Trophoblast cell (in vitro differentiated cells and primary cell): ENCODE measurements at regions not wholly inside any gene's neighbourhood (a gene's known extent, or its start where the extent isn't known, plus 50 kb on each side); places are given as distances from the start of the nearest gene placed in this dataset.

Experiments used
- DNase-seq, 2 donors: peaks; one replicate each; pipeline ENCODE4 v3.0.0-alpha.2; 2016
- H2AFZ ChIP-seq: 2 replicates; pipeline ENCODE4 v1.6.1; 2013; ENCODE audit warnings: low read length, moderate library complexity, mild to moderate bottlenecking; ENCODE audit not compliant: insufficient read depth, poor library complexity
- H2AK5ac ChIP-seq: 2 replicates; pipeline ENCODE4 v1.6.1; 2013; ENCODE audit warnings: mild to moderate bottlenecking, low read length
- H2BK120ac ChIP-seq: 2 replicates; pipeline ENCODE4 v1.6.1; 2013; ENCODE audit warnings: low read length, mild to moderate bottlenecking, moderate library complexity; ENCODE audit not compliant: insufficient read depth, poor library complexity
- H2BK12ac ChIP-seq: 2 replicates; pipeline ENCODE4 v1.6.1; 2013; ENCODE audit warnings: mild to moderate bottlenecking, low read length, moderate library complexity
- H2BK5ac ChIP-seq: 2 replicates; pipeline ENCODE4 v1.6.1; 2013; ENCODE audit warnings: low read length, low read depth, moderate library complexity, mild to moderate bottlenecking; ENCODE audit not compliant: poor library complexity
- H3K14ac ChIP-seq: 2 replicates; pipeline ENCODE4 v1.6.1; 2013; ENCODE audit warnings: mild to moderate bottlenecking, low read length
- H3K18ac ChIP-seq: 2 replicates; pipeline ENCODE4 v1.6.1; 2013; ENCODE audit warnings: mild to moderate bottlenecking, low read length
- H3K23ac ChIP-seq: 2 replicates; pipeline ENCODE4 v1.6.1; 2013; ENCODE audit warnings: low read length
- H3K27ac ChIP-seq: 2 replicates; pipeline ENCODE4 v1.5.1; 2013; ENCODE audit warnings: low read depth, mild to moderate bottlenecking, inconsistent platforms, low read length, moderate library complexity
- H3K27me3 ChIP-seq: 2 replicates; pipeline ENCODE4 v1.6.1; 2013; ENCODE audit warnings: inconsistent platforms, mild to moderate bottlenecking, low read length, moderate library complexity; ENCODE audit not compliant: insufficient read depth
- H3K36me3 ChIP-seq, 2 experiments: 1 replicate in 1 of 2; 2 replicates in 1 of 2; pipeline ENCODE4 v1.6.1; 2013; ENCODE audit warnings: low read length in 2 of 2, mild to moderate bottlenecking in 2 of 2, moderate library complexity in 1 of 2; ENCODE audit not compliant: insufficient read depth in 2 of 2, control insufficient read depth in 1 of 2
- H3K4ac ChIP-seq: 2 replicates; pipeline ENCODE4 v1.6.1; 2013; ENCODE audit warnings: low read depth, mild to moderate bottlenecking, low read length, moderate library complexity
- H3K4me1 ChIP-seq, 2 experiments: 1 replicate in 1 of 2; 2 replicates in 1 of 2; pipeline ENCODE4 v1.6.1; 2013; ENCODE audit warnings: low read length in 2 of 2, mild to moderate bottlenecking in 2 of 2, moderate library complexity in 1 of 2; ENCODE audit not compliant: insufficient read depth in 2 of 2, control insufficient read depth in 1 of 2
- H3K4me2 ChIP-seq: 2 replicates; pipeline ENCODE4 v1.6.1; 2013; ENCODE audit warnings: inconsistent platforms, mild to moderate bottlenecking, low read length, moderate library complexity
- H3K4me3 ChIP-seq: 2 replicates; pipeline ENCODE4 v1.5.1; 2013; ENCODE audit warnings: mild to moderate bottlenecking, low read depth, low read length, inconsistent platforms
- H3K79me1 ChIP-seq: one replicate; pipeline ENCODE4 v1.6.1; 2013; ENCODE audit warnings: low read length
- H3K79me2 ChIP-seq: 2 replicates; pipeline ENCODE4 v1.6.1; 2013; ENCODE audit warnings: low read length, mild to moderate bottlenecking; ENCODE audit not compliant: control insufficient read depth, insufficient read depth, poor library complexity
- H3K9ac ChIP-seq: 2 replicates; pipeline ENCODE4 v1.6.1; 2013; ENCODE audit warnings: mild to moderate bottlenecking, low read length
- H3K9me3 ChIP-seq: 2 replicates; pipeline ENCODE4 v1.6.1; 2013; ENCODE audit warnings: low read depth, mild to moderate bottlenecking, control low read depth, inconsistent platforms, low read length; ENCODE audit not compliant: insufficient read depth
- H4K12ac ChIP-seq: 2 replicates; pipeline ENCODE4 v1.6.1; 2013; ENCODE audit warnings: low read depth, mild to moderate bottlenecking, low read length, moderate library complexity
- H4K8ac ChIP-seq: 2 replicates; pipeline ENCODE4 v1.6.1; 2013; ENCODE audit warnings: low read depth, mild to moderate bottlenecking, low read length, moderate library complexity
- H4K91ac ChIP-seq: one replicate; pipeline ENCODE4 v1.6.1; 2013; ENCODE audit warnings: low read depth, mild to moderate bottlenecking, low read length, moderate library complexity
- whole genome bisulfite sequencing: extraction: QIAGEN DNeasy Blood & Tissue Kit; methylation state at CpG from one replicate; pipeline ENCODE4 v1.1.7; 2013; ENCODE audit warnings: missing lambda C conversion rate; ENCODE audit not compliant: insufficient read length, insufficient coverage; ENCODE audit errors: extremely low coverage; 5-methylcytosine and 5-hydroxymethylcytosine counted together

- no CpG with 5 or more reads among the region's 3 CpGs for WGBS
- H2AK5ac ChIP-seq, result no peak overlapping the region
- H3K9ac ChIP-seq, result no peak overlapping the region
- no peak overlapping the region for H3K14ac ChIP-seq
- peaks cover 2% of the 10 kb centered on the region in 2 experiments for H3K4me1 ChIP-seq
- H3K27me3 ChIP-seq, result no peaks in the 10 kb centered on the region
- H4K12ac ChIP-seq, result no peak overlapping the region
- H2BK120ac ChIP-seq, result no peak overlapping the region
- no peak overlapping the region for H2BK5ac ChIP-seq
- no peak overlapping the region for H3K23ac ChIP-seq
- no peak overlapping the region for H4K8ac ChIP-seq
- no peak overlapping the region for H3K4me3 ChIP-seq
- no peak overlapping the region for H2AFZ ChIP-seq
- no peak overlapping the region for H2BK12ac ChIP-seq
- H3K36me3 ChIP-seq, result no peaks in the 10 kb centered on the region
- no peak overlapping the region for H4K91ac ChIP-seq
- H3K9me3 ChIP-seq, result no peaks in the 10 kb centered on the region
- H3K79me1 ChIP-seq, result no peaks in the 10 kb centered on the region
- no peak overlapping the region for H3K27ac ChIP-seq
- H3K18ac ChIP-seq, result no peak overlapping the region
- no peak overlapping the region for H3K4me2 ChIP-seq
- DNase-seq, result no peak
- no peaks in the 10 kb centered on the region for H3K79me2 ChIP-seq
- H3K4ac ChIP-seq, result no peak overlapping the region
Measured at GRCh38 chr4:81954271-81954670, 419.5 kb downstream of the HNRNPD start.

GRCh38 chr4:81951891-81952455 lies 421.8 kb downstream of the HNRNPD start:
- Histone ChIP-seq H3K36me3 (no peaks in the 10 kb centered on the region), H4K91ac (no peak overlapping the region), H3K9ac (no peak overlapping the region), H2BK5ac (no peak overlapping the region), H3K4me2 (no peak overlapping the region), H3K79me2 (no peaks in the 10 kb centered on the region), H3K23ac (no peak overlapping the region), H3K79me1 (no peaks in the 10 kb centered on the region), H3K14ac (no peak overlapping the region), H3K9me3 (no peaks in the 10 kb centered on the region), H4K8ac (no peak overlapping the region), H3K4me3 (no peak overlapping the region), H3K4ac (no peak overlapping the region), H2AK5ac (no peak overlapping the region), H3K18ac (no peak overlapping the region), H2AFZ (no peak overlapping the region), H2BK12ac (no peak overlapping the region), H3K27me3 (no peaks in the 10 kb centered on the region), H3K4me1 (peaks cover 2% of the 10 kb centered on the region in 2 experiments), H3K27ac (no peak overlapping the region), H2BK120ac (no peak overlapping the region), H4K12ac (no peak overlapping the region)
- WGBS, result no CpG with 5 or more reads among the region's 3 CpGs
- no peak for DNase-seq

- no peaks in the 10 kb centered on the region for H3K79me1 ChIP-seq
- no peak for DNase-seq
- no peak overlapping the region for H2BK120ac ChIP-seq
- no peak overlapping the region for H3K9ac ChIP-seq
- H3K4me2 ChIP-seq, result no peak overlapping the region
- no peaks in the 10 kb centered on the region for H3K9me3 ChIP-seq
- no peak overlapping the region for H4K91ac ChIP-seq
- no CpG with 5 or more reads among the region's 4 CpGs for WGBS
- no peaks in the 10 kb centered on the region for H3K27me3 ChIP-seq
- H2AFZ ChIP-seq, result no peak overlapping the region
- H3K27ac ChIP-seq, result no peak overlapping the region
- H3K14ac ChIP-seq, result no peak overlapping the region
- H3K79me2 ChIP-seq, result no peaks in the 10 kb centered on the region
- no peak overlapping the region for H3K23ac ChIP-seq
- no peaks in the 10 kb centered on the region for H3K36me3 ChIP-seq
- no peak overlapping the region for H3K18ac ChIP-seq
- no peak overlapping the region for H4K8ac ChIP-seq
- H2BK5ac ChIP-seq, result no peak overlapping the region
- H3K4me3 ChIP-seq, result no peak overlapping the region
- no peak overlapping the region for H4K12ac ChIP-seq
- no peak overlapping the region for H2BK12ac ChIP-seq
- no peak overlapping the region for H2AK5ac ChIP-seq
- H3K4ac ChIP-seq, result no peak overlapping the region
- no peaks in the 10 kb centered on the region for H3K4me1 ChIP-seq
Measured at GRCh38 chr4:81946996-81947395, 426.8 kb downstream of the HNRNPD start.

GRCh38 chr4:81930506-81931238 lies 443.1 kb downstream of the HNRNPD start:
- no peak overlapping the region for H2AK5ac ChIP-seq
- no peaks in the 10 kb centered on the region for H3K27me3 ChIP-seq
- no peaks in the 10 kb centered on the region for H3K79me2 ChIP-seq
- no peak overlapping the region for H3K14ac ChIP-seq
- H4K91ac ChIP-seq, result no peak overlapping the region
- no peak overlapping the region for H3K27ac ChIP-seq
- no peak overlapping the region for H3K9ac ChIP-seq
- no peaks in the 10 kb centered on the region for H3K4me1 ChIP-seq
- no peaks in the 10 kb centered on the region for H3K36me3 ChIP-seq
- no peak overlapping the region for H2AFZ ChIP-seq
- DNase-seq, result no peak
- H3K9me3 ChIP-seq, result no peaks in the 10 kb centered on the region
- H3K18ac ChIP-seq, result no peak overlapping the region
- no peaks in the 10 kb centered on the region for H3K79me1 ChIP-seq
- no CpG with 5 or more reads among the region's 3 CpGs for WGBS
- H3K23ac ChIP-seq, result no peak overlapping the region
- H3K4me2 ChIP-seq, result no peak overlapping the region
- no peak overlapping the region for H4K12ac ChIP-seq
- H3K4ac ChIP-seq, result no peak overlapping the region
- H3K4me3 ChIP-seq, result no peak overlapping the region
- no peak overlapping the region for H2BK12ac ChIP-seq
- H2BK5ac ChIP-seq, result no peak overlapping the region
- no peak overlapping the region for H2BK120ac ChIP-seq
- no peak overlapping the region for H4K8ac ChIP-seq
